WI38 (cell line): ENCODE measurements at regions not wholly inside any gene's neighbourhood (a gene's known extent, or its start where the extent isn't known, plus 50 kb on each side); places are given as distances from the start of the nearest gene placed in this dataset.

Source experiments
- H3K4me3 ChIP-seq: 2 replicates; pipeline ENCODE4 v1.5.1; 2011; ENCODE audit warnings: low read depth, mild to moderate bottlenecking, control low read depth, low read length
- CTCF ChIP-seq: IDR thresholded peaks from 2 replicates; pipeline ENCODE4 v1.5.1; 2012; ENCODE audit warnings: low read depth, mild to moderate bottlenecking, control low read depth, low read length

DNA sequence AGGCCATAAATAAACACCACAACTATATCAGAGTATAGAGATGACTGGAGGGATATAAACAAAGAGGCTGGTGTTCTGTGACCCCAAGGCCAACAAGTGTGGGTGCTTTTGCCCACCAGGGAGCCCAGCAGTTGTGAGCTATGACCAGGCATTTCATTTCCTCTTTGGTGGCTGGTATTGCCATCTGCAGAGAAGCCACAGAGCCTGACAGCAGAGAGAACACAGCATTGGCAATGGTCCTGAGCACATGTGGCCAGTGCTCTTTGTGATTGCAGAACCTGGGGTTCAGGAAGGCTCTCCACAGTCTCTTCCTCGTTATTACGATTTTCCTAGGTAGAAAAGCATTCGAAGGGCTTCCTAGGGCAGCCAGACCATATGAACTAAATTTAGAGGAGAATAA lies 112.3 kb downstream of the TM2D1 start:
- no peak overlapping the region for H3K4me3 ChIP-seq
- no peak for TF ChIP-seq CTCF

DNA sequence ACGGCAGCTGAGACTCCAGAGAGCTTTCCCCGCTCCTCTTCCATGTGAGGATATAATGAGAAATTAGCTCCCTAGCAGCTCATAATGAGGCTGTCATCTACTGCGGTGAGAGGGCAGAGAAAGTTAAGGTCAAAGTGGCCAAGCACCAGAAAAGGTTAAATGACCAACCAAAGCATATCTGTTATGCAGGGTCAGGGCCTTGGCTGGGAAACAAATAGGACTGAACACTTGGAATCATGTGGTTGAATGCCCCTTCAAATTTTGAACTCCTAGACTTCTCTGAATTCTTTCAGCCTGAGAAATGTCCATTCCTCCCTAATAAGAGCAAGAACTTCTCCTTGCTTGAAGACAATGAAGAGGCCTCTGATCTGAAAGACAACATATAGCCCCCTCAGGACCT lies 115.9 kb downstream of the TM2D1 start:
- no peak overlapping the region for H3K4me3 ChIP-seq
- no peak for TF ChIP-seq CTCF

DNA sequence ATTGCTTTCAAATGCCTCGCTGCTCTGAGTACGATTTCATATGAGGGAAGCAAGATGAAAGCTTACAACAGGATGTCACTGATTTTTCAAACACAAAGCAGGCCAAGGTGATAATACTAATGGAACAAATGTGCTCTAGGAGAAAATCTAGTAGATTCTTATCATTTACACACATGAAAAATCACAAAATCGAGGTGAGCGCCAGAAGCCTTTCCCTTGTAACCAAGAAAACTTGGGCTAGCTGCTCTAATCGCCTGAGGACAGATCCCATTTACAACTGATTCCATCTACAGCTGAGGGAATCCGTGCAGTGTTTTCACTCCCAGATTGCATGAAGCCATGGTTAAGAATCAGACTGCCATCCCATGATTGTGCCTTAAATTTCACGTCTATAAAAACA lies 117.5 kb downstream of the TM2D1 start:
- H3K4me3 ChIP-seq = no peak overlapping the region
- TF ChIP-seq CTCF = no peak

DNA sequence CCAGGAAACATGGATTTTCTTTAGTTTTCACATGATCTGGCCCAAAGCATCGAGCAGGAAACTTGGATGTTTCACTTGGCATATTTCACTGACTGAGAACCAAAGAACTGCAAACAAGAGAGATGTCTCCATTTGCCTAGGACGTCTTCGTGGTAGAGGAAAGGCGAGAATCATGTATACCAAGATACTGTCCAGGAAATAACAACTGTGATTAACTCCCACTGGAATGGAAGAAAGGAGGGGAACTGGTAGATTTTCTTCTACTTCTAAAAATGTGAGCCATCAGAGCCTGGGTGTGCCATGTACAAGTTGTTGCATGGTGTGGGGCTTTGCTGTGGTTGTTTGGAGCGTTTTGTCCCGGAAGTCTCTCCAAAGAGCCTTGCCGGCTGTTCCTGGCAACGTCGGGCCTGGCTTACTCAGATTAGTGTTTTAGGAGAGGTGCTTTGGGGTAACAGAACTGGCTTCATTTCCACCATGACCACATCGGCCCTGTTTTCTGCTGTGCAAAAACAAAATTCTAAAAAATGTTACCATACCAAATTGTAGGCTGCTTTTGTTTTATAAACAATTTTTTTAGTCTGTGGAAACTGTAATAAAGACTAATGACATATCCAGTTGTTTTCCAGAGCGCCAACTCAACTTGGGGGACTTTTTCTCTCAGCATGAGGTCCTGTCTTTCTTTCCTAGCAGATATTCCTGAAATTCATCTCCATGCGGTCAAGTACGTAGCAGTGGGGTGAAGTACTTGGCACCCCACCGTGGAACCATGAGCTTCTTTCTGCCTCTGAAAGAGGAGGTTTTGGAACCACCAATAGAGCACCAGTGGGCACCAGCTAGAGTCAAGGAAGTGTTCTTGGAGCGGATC lies 118.3 kb downstream of the TM2D1 start:
- H3K4me3 ChIP-seq = no peak overlapping the region

GRCh38 chr1:61605607-61606321 lies 119.2 kb downstream of the TM2D1 start:
- H3K4me3 ChIP-seq = no peak overlapping the region
- TF ChIP-seq CTCF = no peak

More for the DNA sequence above, 118.3 kb downstream of the TM2D1 start:
- no peak for TF ChIP-seq CTCF

DNA sequence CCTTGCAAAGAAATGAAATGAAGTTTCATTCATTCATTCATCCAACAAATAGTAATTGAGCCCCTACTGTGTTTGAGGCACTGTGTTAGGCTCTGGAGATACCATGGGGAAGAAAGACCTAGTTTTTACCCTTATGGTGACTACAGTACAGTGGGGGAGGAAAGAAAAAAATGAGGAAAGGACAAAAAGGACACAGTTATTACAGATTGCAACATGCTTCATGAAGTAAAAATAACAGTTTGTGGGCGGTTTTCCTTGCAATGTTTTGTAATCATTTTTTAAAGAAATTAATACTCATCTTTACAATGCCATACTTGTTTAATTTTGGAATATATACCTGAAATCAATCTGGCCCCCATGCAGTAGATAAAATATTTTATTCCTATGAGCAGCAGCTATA lies 120.3 kb downstream of the TM2D1 start:
- H3K4me3 ChIP-seq = no peak overlapping the region
- no peak for TF ChIP-seq CTCF

DNA sequence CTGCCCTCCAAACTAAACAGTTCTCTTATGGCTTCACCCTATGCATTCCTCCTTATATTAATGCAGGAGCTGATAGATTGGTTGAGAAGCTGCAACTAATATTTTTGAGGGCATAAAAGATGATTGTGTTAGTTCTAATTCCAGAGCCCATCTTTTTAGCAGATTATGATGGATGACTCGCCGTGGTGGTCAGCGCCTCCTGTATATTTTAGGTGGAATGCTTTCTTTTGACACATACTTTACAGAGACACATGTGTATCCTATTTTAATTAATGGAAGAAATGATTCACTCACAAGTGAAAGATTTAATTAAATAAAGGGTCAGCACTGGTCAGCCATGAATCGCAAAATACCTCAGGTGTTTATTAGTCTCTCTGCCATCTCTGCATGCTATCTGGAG lies 120.7 kb downstream of the TM2D1 start:
- H3K4me3 ChIP-seq = no peak overlapping the region
- TF ChIP-seq CTCF = no peak
